GOT3 (cell line): ENCODE measurements at regions not wholly inside any gene's neighbourhood (a gene's known extent, or its start where the extent isn't known, plus 50 kb on each side); places are given as distances from the start of the nearest gene placed in this dataset.
"Not testable (repeated sequence)": the region's sequence is repeated elsewhere in the genome, so short reads cannot be mapped to it uniquely, and the experiment has no call there.

Experiments
- DNase-seq: peaks from one replicate; lab custom pipeline; 2025; ENCODE audit warnings: mixed read lengths; lab: John Stamatoyannopoulos, UW

GRCh38 chr3:66803721-66804695, 194.1 kb upstream of the KBTBD8 start:
- no peak for DNase-seq

GRCh38 chr3:66808891-66809594, 189.1 kb upstream of the KBTBD8 start:
- DNase-seq: no peak

GRCh38 chr3:66809595-66809958, 188.5 kb upstream of the KBTBD8 start:
- DNase-seq: no peak

DNA sequence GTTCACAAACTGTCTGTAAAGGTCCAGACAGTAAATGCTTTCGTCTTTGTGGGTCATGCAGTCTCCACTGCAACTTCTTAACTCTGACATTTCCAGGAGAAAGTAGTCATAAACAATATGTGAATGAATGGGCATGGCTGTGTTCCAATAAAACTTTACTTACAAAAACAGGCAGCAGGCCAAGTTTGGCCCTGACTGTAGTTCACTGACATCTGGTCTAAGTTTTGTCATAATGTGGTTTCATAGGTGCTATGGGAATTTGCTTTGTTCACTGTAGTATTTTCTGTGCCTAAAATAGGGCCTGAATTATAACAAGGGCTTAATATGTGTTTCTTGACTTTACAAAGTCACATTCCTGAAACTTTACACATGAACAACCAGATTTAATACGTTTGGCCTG, 186.0 kb upstream of the KBTBD8 start:
- no peak for DNase-seq

DNA sequence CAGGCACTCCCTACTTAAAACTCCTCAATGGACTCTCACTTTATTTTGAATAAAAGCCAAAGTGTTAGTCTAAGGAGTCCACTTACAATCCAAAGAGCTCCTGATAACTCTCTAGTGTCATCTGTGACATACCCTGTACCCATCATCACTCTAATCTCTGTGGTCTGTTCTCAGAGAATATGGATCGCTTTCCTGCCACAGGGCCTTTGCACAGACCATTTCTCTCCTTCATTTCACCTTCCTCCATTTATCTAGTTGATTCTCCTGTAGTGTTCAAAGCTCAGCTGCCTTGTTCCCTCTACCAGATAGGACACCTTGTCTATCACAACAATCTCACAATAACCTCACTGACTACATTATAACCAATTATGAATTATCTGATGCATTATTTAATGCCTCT, 185.4 kb upstream of the KBTBD8 start:
- no peak for DNase-seq

DNA sequence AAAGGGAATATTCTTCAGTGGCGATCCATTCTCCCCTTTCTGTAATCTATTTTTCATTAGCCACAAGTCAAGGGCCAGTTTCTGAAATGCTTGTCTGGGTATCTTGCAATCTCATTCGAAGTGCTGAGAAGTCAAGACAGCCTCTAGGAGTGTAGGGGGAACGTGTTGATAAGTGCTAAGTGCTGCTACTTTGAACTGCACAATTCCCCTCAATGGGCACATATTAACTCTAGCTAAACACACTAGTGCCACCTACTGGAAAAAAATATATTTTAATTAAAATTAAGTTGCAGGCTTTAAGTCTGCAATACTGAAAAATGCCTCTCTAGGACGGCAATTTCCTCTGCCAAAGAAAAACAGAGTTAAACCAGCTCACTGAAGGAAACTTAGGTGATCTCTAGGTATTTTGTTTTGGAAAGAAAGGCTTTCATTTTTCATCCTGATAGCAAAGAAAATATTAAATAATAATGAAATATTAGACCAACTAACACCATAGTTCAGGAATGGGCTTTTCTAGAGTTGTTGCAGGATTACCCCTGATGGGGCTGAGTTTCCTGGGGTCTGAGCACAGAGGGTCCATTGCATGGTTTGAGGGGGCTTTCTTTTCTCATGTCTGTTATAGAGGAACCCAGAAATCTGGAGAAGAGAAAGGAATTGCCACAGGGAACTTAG, 181.9 kb upstream of the KBTBD8 start:
- DNase-seq: no peak

DNA sequence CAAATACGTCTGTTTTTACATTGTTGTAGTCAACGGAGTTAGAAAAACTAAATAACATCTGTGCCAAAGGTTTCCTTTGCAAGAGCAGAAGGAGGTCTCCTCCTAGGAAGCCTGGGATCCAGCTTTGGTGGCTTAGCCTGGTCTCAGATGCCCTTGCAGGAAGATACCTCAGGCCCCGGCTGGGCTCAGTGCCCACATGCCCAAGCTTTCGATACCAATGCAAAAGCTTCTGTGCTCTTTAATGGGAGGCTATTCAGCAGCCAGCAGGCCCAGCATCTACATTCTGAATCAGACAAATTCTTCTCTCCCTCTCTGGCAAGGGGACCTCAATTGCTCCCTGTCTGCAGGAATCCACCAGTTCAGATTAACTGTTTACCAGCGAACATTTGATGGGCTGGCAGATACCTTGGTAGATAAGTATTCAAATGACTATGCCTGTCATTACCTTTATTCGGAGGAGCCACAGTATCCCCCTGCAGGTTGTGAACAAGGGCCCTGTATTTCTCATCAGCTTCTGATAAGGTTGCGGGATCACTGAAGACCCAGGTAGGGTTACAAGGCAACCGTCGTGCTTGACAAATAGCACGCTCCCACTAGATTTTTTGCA, 180.1 kb upstream of the KBTBD8 start:
- no peak for DNase-seq

DNA sequence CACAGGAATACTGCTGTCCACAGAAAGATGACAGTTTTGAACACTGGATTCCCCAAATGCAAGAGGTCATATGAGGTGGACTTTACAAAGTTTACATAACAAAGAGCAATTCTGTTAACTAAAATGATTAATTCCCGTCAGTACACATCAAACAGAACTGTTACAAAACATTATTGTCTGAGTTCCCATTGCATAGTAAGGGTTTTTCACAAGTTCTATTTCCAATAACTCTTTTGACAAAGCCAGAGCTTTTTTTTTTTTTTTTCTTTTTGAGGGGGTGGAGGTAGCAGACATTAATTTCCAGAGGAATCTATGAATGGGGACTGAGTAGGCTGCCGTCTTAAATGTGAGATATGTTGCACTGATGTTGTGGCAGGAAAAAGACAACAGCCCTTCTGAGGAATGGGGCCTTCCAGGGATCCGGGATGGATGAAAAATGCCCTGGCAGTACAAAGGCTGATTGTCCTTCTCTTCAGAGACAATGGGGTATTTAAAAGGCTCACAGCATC, 178.1 kb upstream of the KBTBD8 start:
- no peak for DNase-seq

- peak; percentile 20 for DNase-seq
Measured at GRCh38 chr3:66822186-66823008, 175.7 kb upstream of the KBTBD8 start.

DNA sequence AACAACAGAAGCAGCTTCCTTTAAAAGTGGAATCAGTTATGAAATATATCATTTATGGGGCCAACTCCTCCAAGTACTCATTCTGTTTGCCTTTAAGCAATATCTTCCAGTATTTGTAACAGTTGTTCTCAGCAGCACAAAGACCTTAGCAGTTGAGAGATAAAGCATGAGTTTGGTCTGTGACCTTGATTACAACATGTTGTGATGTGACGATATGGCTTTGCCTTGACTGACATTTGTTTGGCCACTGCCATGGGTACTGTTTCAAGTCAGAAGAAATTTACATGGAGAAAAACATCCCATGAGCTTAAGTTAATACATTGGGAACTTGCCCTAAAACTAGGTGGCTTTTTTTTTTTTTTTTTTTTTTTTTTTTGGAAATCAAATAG, 175.1 kb upstream of the KBTBD8 start:
- DNase-seq: no peak

GRCh38 chr3:66823532-66823931, 174.6 kb upstream of the KBTBD8 start:
- DNase-seq: no peak

DNA sequence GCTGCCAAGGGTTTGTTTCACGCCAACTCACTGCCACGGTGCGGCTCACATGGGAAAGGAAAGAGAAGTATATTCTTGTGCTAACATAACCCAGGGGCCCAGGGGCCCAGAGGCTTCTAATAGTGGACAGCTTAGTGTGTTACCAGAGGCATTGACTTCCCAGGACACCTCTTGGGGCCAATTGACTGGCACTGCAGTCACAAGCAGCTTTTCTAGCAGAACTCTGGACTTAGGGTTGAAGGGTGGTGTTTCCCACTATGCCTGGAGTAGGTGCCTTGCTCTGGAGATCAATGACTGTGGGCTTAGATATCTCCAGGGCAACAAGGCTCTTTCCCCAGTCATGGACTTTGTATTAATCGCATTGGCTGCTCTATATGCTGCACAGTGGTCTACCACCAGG, 172.7 kb upstream of the KBTBD8 start:
- no peak for DNase-seq

DNA sequence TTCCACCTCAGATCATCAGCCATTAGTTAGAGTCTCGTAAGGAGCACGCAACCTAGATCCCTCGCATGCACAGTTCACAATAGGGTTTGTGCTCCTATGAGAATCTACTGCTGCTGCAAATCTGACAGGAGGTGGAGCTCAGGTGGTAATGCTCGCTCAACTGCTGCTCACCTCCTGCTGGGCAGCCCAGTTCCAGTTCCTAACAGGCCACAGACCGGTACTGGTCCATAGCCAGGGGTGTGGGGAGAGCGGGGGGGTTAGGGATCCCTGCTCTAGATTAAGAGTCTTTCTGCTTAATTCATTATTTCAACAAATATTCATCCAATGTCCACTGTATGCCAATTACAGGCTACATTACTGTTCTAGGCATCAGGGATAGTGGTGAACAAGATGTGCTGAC, 170.4 kb upstream of the KBTBD8 start:
- no peak for DNase-seq

DNA sequence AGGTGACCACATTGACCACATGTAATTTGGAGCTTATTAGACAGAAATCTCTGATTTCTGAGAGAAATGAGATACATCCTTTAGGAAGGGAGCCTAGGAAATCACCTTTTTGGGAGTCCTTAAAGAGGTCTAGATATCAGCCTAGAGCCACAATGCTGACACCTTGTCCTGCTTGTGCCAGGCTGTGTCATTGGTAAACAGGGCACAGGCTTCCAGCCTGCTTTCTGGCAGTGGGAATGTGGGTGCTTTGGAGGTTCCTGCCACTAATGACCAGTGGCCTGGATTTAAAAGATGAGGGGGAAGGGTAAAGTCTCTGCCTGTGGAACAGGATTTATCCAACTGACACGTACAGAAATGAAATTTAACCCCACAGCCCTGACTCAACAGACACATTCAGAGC, 169.8 kb upstream of the KBTBD8 start:
- DNase-seq: no peak

GRCh38 chr3:66830301-66830700, 167.8 kb upstream of the KBTBD8 start:
- DNase-seq: no peak

- no peak for DNase-seq
Measured at GRCh38 chr3:66831931-66832330, 166.2 kb upstream of the KBTBD8 start.

DNA sequence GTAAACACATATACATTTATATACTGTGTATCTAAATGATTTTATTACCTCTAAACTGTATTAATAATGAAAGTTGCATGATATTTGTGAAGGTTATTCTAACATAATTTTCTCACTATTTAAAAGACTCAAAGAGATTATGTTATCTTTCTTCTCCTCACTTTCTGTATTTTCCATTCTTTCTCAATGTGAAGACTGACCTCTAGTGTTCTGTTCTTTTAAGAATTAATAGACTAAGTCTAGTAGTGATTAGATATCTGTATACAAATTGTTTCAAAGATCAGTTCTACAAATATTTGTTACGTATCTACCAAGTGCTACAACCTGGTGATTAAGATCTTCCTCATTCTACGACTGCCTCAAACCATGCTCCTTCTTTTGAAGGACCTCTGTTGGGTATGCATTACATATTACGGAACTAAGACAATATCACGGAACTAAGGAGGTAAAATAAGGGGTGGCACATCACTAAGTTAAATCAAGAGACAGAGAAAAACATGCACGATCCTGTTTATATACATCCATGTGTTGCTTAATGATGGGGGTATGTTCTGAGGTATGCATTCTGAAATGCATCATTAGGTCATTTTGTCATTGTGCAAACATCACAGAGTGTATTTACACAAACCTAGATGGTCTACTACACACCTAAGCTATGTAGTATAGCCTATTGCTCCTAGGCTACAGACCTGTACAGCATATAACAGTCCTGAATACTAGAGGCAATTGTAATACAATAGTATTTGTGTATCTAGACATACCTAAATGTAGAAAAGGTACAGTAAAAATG, 161.5 kb upstream of the KBTBD8 start:
- DNase-seq: no peak

DNA sequence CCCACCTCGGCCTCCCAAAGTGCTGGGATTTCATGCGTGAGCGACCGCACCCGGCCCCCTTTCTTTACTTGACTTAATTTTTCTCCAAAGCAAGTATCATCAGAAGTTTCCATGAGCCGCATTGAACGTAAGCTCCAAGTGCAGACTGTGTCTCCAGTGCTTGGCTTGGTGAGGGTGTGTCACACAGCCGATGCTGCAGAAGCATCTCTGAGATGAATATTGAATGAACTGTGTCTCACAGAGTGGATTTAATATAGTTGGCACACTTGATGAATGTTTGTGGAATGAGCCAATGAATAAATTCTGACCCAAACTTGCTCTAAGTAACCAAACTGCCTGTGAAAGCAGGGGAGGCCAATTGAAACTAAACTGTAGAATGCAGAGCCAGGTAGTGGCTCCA, 159.4 kb upstream of the KBTBD8 start:
- no peak for DNase-seq

GRCh38 chr3:66839508-66839907, 158.6 kb upstream of the KBTBD8 start:
- DNase-seq: no peak

DNA sequence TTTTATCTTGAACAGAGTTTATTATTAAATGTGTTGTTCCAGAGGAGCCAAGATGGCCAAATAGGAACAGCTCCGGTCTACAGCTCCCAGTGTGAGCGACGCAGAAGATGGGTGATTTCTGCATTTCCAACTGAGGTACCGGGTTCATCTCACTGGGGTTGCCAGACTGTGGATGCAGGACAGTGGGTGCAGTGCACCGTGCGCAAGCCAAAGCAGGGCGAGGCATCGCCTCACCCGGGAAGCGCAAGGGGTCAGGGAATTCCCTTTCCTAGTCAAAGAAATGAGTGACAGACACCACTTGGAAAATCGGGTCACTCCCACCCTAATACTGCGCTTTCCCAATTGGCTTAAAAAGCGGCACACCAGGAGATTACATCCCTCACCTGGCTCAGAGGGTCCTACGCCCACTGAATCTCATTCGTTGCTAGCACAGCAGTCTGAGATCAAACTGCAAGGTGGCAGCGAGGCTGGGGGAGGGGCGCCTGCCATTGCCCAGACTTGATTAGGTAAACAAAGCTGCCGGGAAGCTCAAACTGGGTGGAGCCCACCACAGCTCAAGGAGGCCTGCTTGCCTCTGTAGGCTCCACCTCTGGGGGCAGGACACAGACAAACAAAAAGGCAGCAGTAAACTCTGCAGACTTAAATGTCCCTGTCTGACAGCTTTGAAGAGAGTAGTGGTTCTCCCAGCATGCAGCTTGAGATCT, 155.2 kb upstream of the KBTBD8 start:
- not testable (repeated sequence) for DNase-seq
